SK-N-SH treated with all-trans-retinoic acid at 6 μM for 48 hours (cell line): ENCODE measurements at regions not wholly inside any gene's neighbourhood (a gene's known extent, or its start where the extent isn't known, plus 50 kb on each side); places are given as distances from the start of the nearest gene placed in this dataset.

ENCODE experiments used
- CREB5 ChIP-seq: fragments of 250-450 bp; sonication (Bioruptor Pico); IDR thresholded peaks from 2 replicates; pipeline ENCODE4 v1.5.1; 2020; ENCODE audit warnings: low read depth, mild to moderate bottlenecking, moderate library complexity
- CSDC2 ChIP-seq: fragments of 250-450 bp; sonication (Bioruptor Pico); IDR thresholded peaks from 2 replicates; pipeline ENCODE4 v1.5.0; 2020; ENCODE audit warnings: mild to moderate bottlenecking, moderate library complexity
- CSRNP3 ChIP-seq: fragments of 250-450 bp; sonication (Bioruptor Pico); IDR thresholded peaks from 2 replicates; pipeline ENCODE4 v1.5.1; 2021; ENCODE audit warnings: mild to moderate bottlenecking, moderate library complexity
- GLIS3 ChIP-seq: fragments of 250-450 bp; sonication (Bioruptor Pico); IDR thresholded peaks from 2 replicates; pipeline ENCODE4 v1.5.0; 2020; ENCODE audit warnings: mild to moderate bottlenecking, moderate library complexity
- ISL1 ChIP-seq: fragments of 250-450 bp; sonication (Bioruptor Pico); IDR thresholded peaks from 2 replicates; pipeline ENCODE4 v2.1.2; 2022; ENCODE audit warnings: mild to moderate bottlenecking, moderate library complexity
- PATZ1 ChIP-seq: fragments of 250-450 bp; sonication (Bioruptor Pico); IDR thresholded peaks from 2 replicates; pipeline ENCODE4 v1.8.0; 2020; ENCODE audit warnings: mild to moderate bottlenecking, moderate library complexity, borderline replicate concordance
- POU6F1 ChIP-seq: fragments of 250-450 bp; sonication (Bioruptor Pico); IDR thresholded peaks from 2 replicates; pipeline ENCODE4 v1.8.0; 2021; ENCODE audit warnings: low read depth, mild to moderate bottlenecking, moderate library complexity, borderline replicate concordance
- SNAI2 ChIP-seq: fragments of 250-450 bp; sonication (Bioruptor Pico); IDR thresholded peaks from 2 replicates; pipeline ENCODE4 v1.5.0; 2020; ENCODE audit warnings: mild to moderate bottlenecking, moderate library complexity
- TCF4 ChIP-seq: fragments of 250-450 bp; sonication (Bioruptor Pico); IDR thresholded peaks from 2 replicates; pipeline ENCODE4 v1.8.0; 2021; ENCODE audit warnings: mild to moderate bottlenecking, moderate library complexity, borderline replicate concordance
- ZFP3 ChIP-seq: fragments of 250-450 bp; sonication (Bioruptor Pico); IDR thresholded peaks from 2 replicates; pipeline ENCODE4 v1.5.0; 2020; ENCODE audit warnings: mild to moderate bottlenecking, moderate library complexity
- ZFP30 ChIP-seq: fragments of 450-650 bp; formaldehyde crosslinking; IDR thresholded peaks from 2 replicates; pipeline ENCODE4 v1.5.0; 2022; ENCODE audit warnings: mild to moderate bottlenecking, moderate library complexity
- ZNF70 ChIP-seq: fragments of 450-650 bp; formaldehyde crosslinking; IDR thresholded peaks from 2 replicates; pipeline ENCODE4 v1.5.0; 2020; ENCODE audit warnings: mild to moderate bottlenecking, moderate library complexity
- ZNF8 ChIP-seq: fragments of 450-650 bp; formaldehyde crosslinking; IDR thresholded peaks from 2 replicates; pipeline ENCODE4 v1.5.0; 2020; ENCODE audit warnings: mild to moderate bottlenecking, moderate library complexity

- no peak for TF ChIP-seq CSDC2
- no peak for TF ChIP-seq PATZ1 (CRISPR knock-in tag)
- no peak for TF ChIP-seq ISL1 (CRISPR knock-in tag)
- no peak for TF ChIP-seq CSRNP3 (CRISPR knock-in tag)
- TF ChIP-seq TCF4 (CRISPR knock-in tag) = no peak
- TF ChIP-seq POU6F1 (CRISPR knock-in tag) = no peak
- TF ChIP-seq ZFP3 = no peak
- TF ChIP-seq CREB5 (CRISPR knock-in tag) = no peak
- no peak for TF ChIP-seq ZNF70 (CRISPR knock-in tag)
- no peak for TF ChIP-seq ZFP30
- no peak for TF ChIP-seq GLIS3 (CRISPR knock-in tag)
- TF ChIP-seq SNAI2 (CRISPR knock-in tag) = no peak
- no peak for TF ChIP-seq ZNF8 (CRISPR knock-in tag)
Observed at GRCh38 chr7:135837675-135838074, 89.1 kb upstream of the FAM180A start.
